OCI-LY3 (cell line): ENCODE measurements at regions not wholly inside any gene's neighbourhood (a gene's known extent, or its start where the extent isn't known, plus 50 kb on each side); places are given as distances from the start of the nearest gene placed in this dataset.

ENCODE experiments used
- H2AFZ ChIP-seq: fragments of 200-600, 300-600 bp; shearing (Covaris generic); 2 replicates; pipeline ENCODE4 v1.6.0; 2014; ENCODE audit warnings: antibody characterized with exemption, low read depth, low read length
- H3K27ac ChIP-seq: fragments of 200-600, 300-600 bp; sonication (generic); 2 replicates; pipeline ENCODE4 v1.5.1; 2014; ENCODE audit warnings: mild to moderate bottlenecking, low read length, moderate library complexity, mixed read lengths
- H3K27me3 ChIP-seq: fragments of 200-600, 300-600 bp; sonication (generic); 2 replicates; pipeline ENCODE4 v1.6.1; 2014; ENCODE audit warnings: low read depth, low read length, mixed read lengths
- H3K36me3 ChIP-seq: fragments of 200-600, 300-600 bp; sonication (generic); replicated peaks from 2 replicates; pipeline ENCODE3; 2014; ENCODE audit warnings: low read depth, low read length, mixed read lengths
- H3K4me1 ChIP-seq: fragments of 300-600, 200-600 bp; sonication (generic); 2 replicates; pipeline ENCODE4 v1.6.1; 2014; ENCODE audit warnings: low read length, mixed read lengths
- H3K4me2 ChIP-seq: fragments of 200-600, 300-600 bp; sonication (generic); 2 replicates; pipeline ENCODE4 v1.6.1; 2014; ENCODE audit warnings: low read length, mixed read lengths
- H3K4me3 ChIP-seq: fragments of 300-600, 200-600 bp; sonication (generic); 2 replicates; pipeline ENCODE4 v1.5.1; 2014; ENCODE audit warnings: antibody characterized with exemption, mild to moderate bottlenecking, low read length, moderate library complexity
- H3K79me2 ChIP-seq: fragments of 300-600, 200-600 bp; shearing (Covaris generic); 2 replicates; pipeline ENCODE4 v1.6.1; 2014; ENCODE audit warnings: mild to moderate bottlenecking, low read length, mixed read lengths
- H3K9ac ChIP-seq: fragments of 300-600, 200-600 bp; shearing (Covaris generic); 2 replicates; pipeline ENCODE4 v1.6.0; 2014; ENCODE audit warnings: mild to moderate bottlenecking, low read length, moderate library complexity
- H3K9me3 ChIP-seq: fragments of 200-600, 300-600 bp; shearing (Covaris generic); 2 replicates; pipeline ENCODE4 v1.6.1; 2014; ENCODE audit warnings: low read length, mixed read lengths; ENCODE audit not compliant: insufficient read depth
- H4K20me1 ChIP-seq: fragments of 200-600, 300-600 bp; sonication (generic); 2 replicates; pipeline ENCODE4 v1.6.1; 2016; ENCODE audit warnings: low read length, mixed read lengths; ENCODE audit not compliant: insufficient read depth
- CTCF ChIP-seq: fragments of 200-600, 300-600 bp; sonication (generic); IDR thresholded peaks from 2 replicates; pipeline ENCODE4 v1.5.1; 2014; ENCODE audit warnings: antibody characterized with exemption, low read length, low read depth
- EZH2phosphoT487 ChIP-seq: fragments of 200-600 bp; shearing (Covaris generic); IDR thresholded peaks from 2 replicates; pipeline ENCODE4 v1.6.1; 2018; ENCODE audit warnings: antibody characterized with exemption, mixed run types, low read depth

- TF ChIP-seq CTCF (no peak), EZH2phosphoT487 (no peak)
These were observed 220.5 kb upstream of the PRICKLE1 start for GRCh38 chr12:42810006-42810405.

DNA sequence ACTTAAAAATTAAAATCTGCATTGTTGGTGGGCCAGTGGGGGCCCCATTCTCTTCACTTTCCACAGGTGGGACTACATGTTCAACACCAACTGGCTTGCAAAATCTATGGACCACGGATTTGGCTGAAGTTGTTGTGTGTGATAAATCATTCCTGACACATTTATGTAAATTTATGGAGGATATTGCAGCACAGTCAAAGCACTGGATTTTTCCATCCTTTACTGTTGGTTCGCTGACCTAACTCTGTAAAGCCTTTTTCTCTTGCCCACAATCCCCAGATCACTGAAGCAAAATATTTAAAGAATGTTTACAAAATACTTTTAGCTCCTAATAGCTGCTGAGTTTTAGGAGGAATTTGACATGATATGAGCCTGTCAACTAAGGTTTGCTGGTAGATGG lies 219.7 kb upstream of the PRICKLE1 start:
- no peak overlapping the region for H3K4me2 ChIP-seq
- no peak overlapping the region for H3K9ac ChIP-seq
- H3K79me2 ChIP-seq, result no peaks in the 10 kb centered on the region
- H3K27ac ChIP-seq, result no peak overlapping the region
- H3K9me3 ChIP-seq, result no peaks in the 10 kb centered on the region
- no peaks in the 10 kb centered on the region for H3K27me3 ChIP-seq
- no peaks in the 10 kb centered on the region for H4K20me1 ChIP-seq
- H3K4me3 ChIP-seq, result no peak overlapping the region
- no peak overlapping the region for H2AFZ ChIP-seq
- no peaks in the 10 kb centered on the region for H3K4me1 ChIP-seq
- no peaks in the 10 kb centered on the region for H3K36me3 ChIP-seq
- TF ChIP-seq EZH2phosphoT487 (no peak), CTCF (no peak)

More at GRCh38 chr12:42810006-42810405, 220.5 kb upstream of the PRICKLE1 start:
- H3K4me3 ChIP-seq, result no peak overlapping the region
- H3K4me1 ChIP-seq, result no peaks in the 10 kb centered on the region
- no peaks in the 10 kb centered on the region for H3K27me3 ChIP-seq
- H3K27ac ChIP-seq, result no peak overlapping the region
- H3K9me3 ChIP-seq, result no peaks in the 10 kb centered on the region
- H3K9ac ChIP-seq, result no peak overlapping the region
- H3K79me2 ChIP-seq, result no peaks in the 10 kb centered on the region
- H2AFZ ChIP-seq, result no peak overlapping the region
- no peaks in the 10 kb centered on the region for H3K36me3 ChIP-seq
- no peak overlapping the region for H3K4me2 ChIP-seq
- no peaks in the 10 kb centered on the region for H4K20me1 ChIP-seq

- Histone ChIP-seq H2AFZ (no peak overlapping the region), H3K9ac (no peak overlapping the region), H3K4me1 (no peaks in the 10 kb centered on the region), H3K36me3 (no peaks in the 10 kb centered on the region), H3K79me2 (no peaks in the 10 kb centered on the region), H3K9me3 (no peaks in the 10 kb centered on the region), H3K27me3 (no peaks in the 10 kb centered on the region), H3K27ac (no peak overlapping the region), H3K4me3 (no peak overlapping the region), H4K20me1 (no peaks in the 10 kb centered on the region), H3K4me2 (no peak overlapping the region)
- TF ChIP-seq CTCF (no peak), EZH2phosphoT487 (no peak)
These were observed 218.2 kb upstream of the PRICKLE1 start for GRCh38 chr12:42807766-42808165.

DNA sequence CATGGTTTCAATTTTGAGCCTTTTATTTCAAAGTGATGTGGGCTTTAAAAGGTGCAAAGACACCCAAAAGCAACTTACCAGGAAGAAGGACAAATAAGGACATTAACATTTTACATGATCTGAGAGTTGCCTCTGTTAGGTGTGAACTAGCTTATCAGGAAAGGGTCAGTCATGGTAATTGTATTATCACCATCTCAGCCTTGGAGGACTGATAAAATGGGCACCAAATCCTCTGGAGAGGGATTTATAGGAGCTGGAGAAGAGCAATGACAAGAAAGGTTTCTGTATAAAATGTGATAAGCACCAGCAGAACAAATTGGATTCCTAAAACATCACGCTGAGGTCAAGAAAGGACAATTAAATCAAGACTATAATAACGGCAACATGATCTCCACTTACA lies 217.7 kb upstream of the PRICKLE1 start:
- Histone ChIP-seq H3K9ac (no peak overlapping the region), H3K36me3 (no peaks in the 10 kb centered on the region), H4K20me1 (no peaks in the 10 kb centered on the region), H3K27ac (no peak overlapping the region), H3K27me3 (no peaks in the 10 kb centered on the region), H2AFZ (no peak overlapping the region), H3K4me3 (no peak overlapping the region), H3K9me3 (no peaks in the 10 kb centered on the region), H3K79me2 (no peaks in the 10 kb centered on the region), H3K4me2 (no peak overlapping the region), H3K4me1 (no peaks in the 10 kb centered on the region)
- TF ChIP-seq CTCF, result no peak
- TF ChIP-seq EZH2phosphoT487, result no peak
